ENCODE measurements at regions not wholly inside any gene's neighbourhood (a gene's known extent, or its start where the extent isn't known, plus 50 kb on each side); places are given as distances from the start of the nearest gene placed in this dataset.

- TF ChIP-seq CTCF (conservative IDR thresholded peaks at IDR 0.05; ENCODE audit: low read length) (no peak), EZH2phosphoT487 (IDR thresholded peaks at IDR 0.05; ENCODE audit: borderline replicate concordance) (no peak)
Observed at GRCh38 chr5:1661831-1662558, 137.6 kb downstream of the MRPL36 start.
